PC-3 (cell line): ENCODE measurements at regions not wholly inside any gene's neighbourhood (a gene's known extent, or its start where the extent isn't known, plus 50 kb on each side); places are given as distances from the start of the nearest gene placed in this dataset.

Experiments
- ATAC-seq: fragments of 200-7000 bp; cut with Tn5 transposase; 2 replicates; pipeline ENCODE4 v1.9.1; 2020; ENCODE audit warnings: mild to moderate bottlenecking, moderate library complexity
- BruUV-seq: library from RNA; stranded (reverse); fragments of 400-500 nt; replicated peaks from 2 replicates; lab custom pipeline; 2021; lab: Mats Ljungman, UMichigan
- CTCF ChIA-PET: fragments of 300-600 bp; sonication (Branson Sonifier 250); formaldehyde crosslinking; loops from one replicate; lab custom pipeline; 2022; ENCODE audit warnings: antibody characterized with exemption; lab: Charles Lee
- POLR2A ChIA-PET: fragments of 300-600 bp; sonication (Branson Sonifier 250); formaldehyde crosslinking; loops from one replicate; lab custom pipeline; 2022; ENCODE audit warnings: antibody characterized with exemption; ENCODE audit not compliant: unreplicated experiment; lab: Charles Lee
- DNase-seq: peaks from one replicate; pipeline ENCODE4 v3.0.0-alpha.2; 2015
- H2AFZ ChIP-seq: fragments of 300-600 bp; sonication (generic); 2 replicates; pipeline ENCODE4 v1.6.0; 2016; ENCODE audit warnings: antibody characterized with exemption, low read length
- H3F3A ChIP-seq: fragments of 300-600 bp; sonication (generic); one replicate; pipeline ENCODE4 v1.6.0; 2017; ENCODE audit warnings: antibody characterized with exemption, low read length, control low read depth, mild to moderate bottlenecking; ENCODE audit not compliant: unreplicated experiment
- H3K27ac ChIP-seq: fragments of 300-600 bp; sonication (generic); 2 replicates; pipeline ENCODE4 v1.5.1; 2016; ENCODE audit warnings: mild to moderate bottlenecking, low read length
- H3K27me3 ChIP-seq: fragments of 300-600 bp; sonication (generic); 2 replicates; pipeline ENCODE4 v1.6.1; 2016; ENCODE audit warnings: low read length, mixed read lengths
- H3K36me3 ChIP-seq: fragments of 300-600 bp; sonication (generic); 2 replicates; pipeline ENCODE4 v1.6.1; 2016; ENCODE audit warnings: low read depth, mixed run types, low read length, mixed read lengths
- H3K4me1 ChIP-seq: fragments of 300-600 bp; sonication (generic); 2 replicates; pipeline ENCODE4 v1.5.1; 2016; ENCODE audit warnings: low read length; ENCODE audit not compliant: insufficient read depth
- H3K4me2 ChIP-seq: fragments of 300-600 bp; sonication (generic); 2 replicates; pipeline ENCODE4 v1.6.0; 2016; ENCODE audit warnings: low read length
- H3K4me3 ChIP-seq: fragments of 300-600 bp; sonication (generic); 2 replicates; pipeline ENCODE4 v1.5.1; 2016; ENCODE audit warnings: mild to moderate bottlenecking, low read length, mixed read lengths
- H3K79me2 ChIP-seq: fragments of 300-600 bp; sonication (generic); 2 replicates; pipeline ENCODE4 v1.6.1; 2017; ENCODE audit warnings: low read length, mixed read lengths
- H3K9ac ChIP-seq: fragments of 300-600 bp; sonication (generic); 2 replicates; pipeline ENCODE4 v1.6.0; 2016; ENCODE audit warnings: mild to moderate bottlenecking, low read length
- H3K9me2 ChIP-seq: fragments of 300-600 bp; sonication (generic); replicated peaks from 2 replicates; pipeline ENCODE4 v1.6.1; 2016; ENCODE audit warnings: mixed run types, low read length, mixed read lengths
- H3K9me3 ChIP-seq: fragments of 300-600 bp; sonication (generic); 2 replicates; pipeline ENCODE4 v1.6.1; 2016; ENCODE audit warnings: low read length, mixed read lengths
- H4K20me1 ChIP-seq: fragments of 300-600 bp; sonication (generic); 2 replicates; pipeline ENCODE4 v1.6.1; 2016; ENCODE audit warnings: low read length, mixed read lengths
- CTCF ChIP-seq: fragments of 300-600 bp; sonication (generic); conservative IDR thresholded peaks from 2 replicates; pipeline ENCODE4 v1.5.1; 2017; ENCODE audit warnings: antibody characterized with exemption, low read depth, mild to moderate bottlenecking, low read length
- EZH2 ChIP-seq: fragments of 300-600 bp; sonication (generic); IDR thresholded peaks from one replicate; pipeline ENCODE4 v1.6.1; 2017; ENCODE audit warnings: antibody characterized with exemption, mild to moderate bottlenecking, low read length; ENCODE audit not compliant: unreplicated experiment
- EZH2phosphoT487 ChIP-seq: fragments of 300-600 bp; sonication (generic); IDR thresholded peaks from 2 replicates; pipeline ENCODE4 v1.6.1; 2018; ENCODE audit warnings: mild to moderate bottlenecking, antibody characterized with exemption, low read length, borderline replicate concordance
- intact Hi-C: fragments of 100-400 bp; cut with micrococcal nuclease; formaldehyde crosslinking; loops from 2 replicates; pipeline ENCODE4 v1.9.0; 2023

DNA sequence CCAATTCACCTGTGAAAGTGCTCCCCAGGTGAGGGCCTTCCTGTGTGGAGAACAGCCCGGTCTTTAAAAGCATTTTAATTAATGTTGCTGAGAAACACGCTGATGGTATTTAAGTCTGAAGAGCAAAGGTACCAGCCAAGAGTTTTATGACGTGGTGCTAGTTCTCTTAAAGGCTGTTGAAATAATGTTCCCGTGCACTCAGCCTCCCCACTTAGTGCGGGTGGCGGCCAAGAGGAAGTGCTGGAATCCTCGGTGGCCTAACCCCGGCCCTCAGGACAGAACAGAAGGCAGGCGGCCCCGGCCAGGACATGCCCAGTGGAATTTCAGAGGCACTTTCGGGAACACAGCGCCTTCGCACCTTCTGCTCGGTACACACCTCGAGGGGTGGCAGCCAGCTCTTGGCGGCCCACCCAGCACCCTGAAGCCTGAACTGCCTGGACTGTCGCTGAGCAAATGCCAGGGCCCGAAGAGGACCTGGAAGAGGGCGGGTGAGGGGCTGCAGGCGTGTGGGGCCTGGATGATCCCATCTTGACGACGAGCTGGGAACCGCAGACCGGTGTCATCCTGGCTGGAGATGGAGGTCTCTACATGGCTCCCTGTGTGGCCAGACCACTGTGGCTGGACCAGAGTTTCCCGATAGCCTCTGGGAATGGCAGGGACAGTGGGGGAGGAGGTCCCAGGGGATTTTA, 142.9 kb downstream of the ASB1 start:
- no TSS peak for BruUV-seq

GRCh38 chr2:238570391-238570790, 143.7 kb downstream of the ASB1 start:
- Histone ChIP-seq H3K27ac (no peak overlapping the region), H3K36me3 (no peaks in the 10 kb centered on the region), H3K9me2 (no peaks in the 10 kb centered on the region), H3K4me2 (no peak overlapping the region), H4K20me1 (no peaks in the 10 kb centered on the region), H3K9me3 (no peaks in the 10 kb centered on the region), H3K4me1 (peaks cover 4% of the 10 kb centered on the region; the same call in 1 of the 2 replicates), H3K9ac (no peak overlapping the region), H3K27me3 (no peaks in the 10 kb centered on the region), H3K4me3 (no peak overlapping the region), H3F3A (no peaks in the 10 kb centered on the region), H2AFZ (no peak overlapping the region), H3K79me2 (no peaks in the 10 kb centered on the region)
- ChIA-PET CTCF (no interaction called here), POLR2A (no interaction called here)
- no peak for ATAC-seq
- no TSS peak for BruUV-seq
- intact Hi-C loops = no loop called here
- no peak for DNase-seq
- no peak for TF ChIP-seq CTCF
- TF ChIP-seq EZH2phosphoT487 = no peak
- TF ChIP-seq EZH2 = no peak

More for the DNA sequence above, 142.9 kb downstream of the ASB1 start:
- H3K79me2 ChIP-seq = no peaks in the 10 kb centered on the region
- no peak for DNase-seq
- H3K9ac ChIP-seq = no peak overlapping the region
- POLR2A ChIA-PET = no interaction called here
- no peaks in the 10 kb centered on the region for H3K27me3 ChIP-seq
- no peak overlapping the region for H3K4me2 ChIP-seq
- H3K4me1 ChIP-seq = peaks cover 4% of the 10 kb centered on the region; the same call in 1 of the 2 replicates
- H3K4me3 ChIP-seq = no peak overlapping the region
- intact Hi-C loops = no loop called here
- H3K27ac ChIP-seq = no peak overlapping the region
- no peak overlapping the region for H2AFZ ChIP-seq
- no peaks in the 10 kb centered on the region for H3K36me3 ChIP-seq
- no peaks in the 10 kb centered on the region for H4K20me1 ChIP-seq
- no peaks in the 10 kb centered on the region for H3F3A ChIP-seq
- ATAC-seq = no peak
- TF ChIP-seq EZH2 (no peak), EZH2phosphoT487 (no peak), CTCF (no peak)
- CTCF ChIA-PET = no interaction called here
- no peaks in the 10 kb centered on the region for H3K9me3 ChIP-seq
- H3K9me2 ChIP-seq = no peaks in the 10 kb centered on the region

- Histone ChIP-seq H3K4me1 (peaks cover 4% of the 10 kb centered on the region; the same call in 1 of the 2 replicates), H3K4me3 (no peak overlapping the region), H3K9me2 (no peaks in the 10 kb centered on the region), H3K9me3 (no peaks in the 10 kb centered on the region), H3K27ac (no peak overlapping the region), H4K20me1 (no peaks in the 10 kb centered on the region), H3K36me3 (no peaks in the 10 kb centered on the region), H2AFZ (no peak overlapping the region), H3K9ac (no peak overlapping the region), H3K27me3 (no peaks in the 10 kb centered on the region), H3F3A (no peaks in the 10 kb centered on the region), H3K79me2 (no peaks in the 10 kb centered on the region), H3K4me2 (no peak overlapping the region)
- no peak for DNase-seq
- ChIA-PET CTCF (no interaction called here), POLR2A (no interaction called here)
- no peak for TF ChIP-seq CTCF
- no peak for TF ChIP-seq EZH2
- TF ChIP-seq EZH2phosphoT487 = no peak
- intact Hi-C loops = no loop called here
- no peak for ATAC-seq
- no TSS peak for BruUV-seq
These were observed 144.2 kb downstream of the ASB1 start for GRCh38 chr2:238570926-238571325.
